HepG2 (cell line): ENCODE measurements at regions not wholly inside any gene's neighbourhood (a gene's known extent, or its start where the extent isn't known, plus 50 kb on each side); places are given as distances from the start of the nearest gene placed in this dataset.

Experiments
- ATAC-seq: fragments of 200-7000 bp; cut with Tn5 transposase; 3 replicates; pipeline ENCODE4 v1.9.1; 2020; ENCODE audit warnings: mild to moderate bottlenecking, moderate library complexity
- BruUV-seq: library from RNA; stranded (reverse); fragments of 400-500 nt; replicated peaks from 2 replicates; lab custom pipeline; 2021; lab: Mats Ljungman, UMichigan
- CTCF ChIA-PET: fragments of 300-600 bp; formaldehyde crosslinking; extraction: SDS; loops from one replicate; lab custom pipeline; 2021; ENCODE audit warnings: low total read pairs, inconsistent platforms, low intra/inter-chr PET ratio; lab: Yijun Ruan, JAX
- POLR2A ChIA-PET: fragments of 350-600 bp; sonication (Branson Sonifier 250); formaldehyde crosslinking; loops from one replicate; lab custom pipeline; 2020; ENCODE audit warnings: antibody characterized with exemption, inconsistent platforms; lab: Yijun Ruan, JAX
- DNase-seq: peaks from one replicate; pipeline ENCODE4 v3.0.0-alpha.2; 2015; ENCODE audit warnings: low spot score
- FAIRE-seq: peaks from 3 replicates; lab custom pipeline; 2011; peaks lifted over from hg19 to GRCh38; lab: Jason Lieb, UNC
- H2AFZ ChIP-seq: one replicate; pipeline ENCODE4 v1.6.1; 2011; ENCODE audit warnings: low read length, inconsistent platforms
- H3K27ac ChIP-seq: fragments of 300-600 bp; 3 replicates; pipeline ENCODE4 v1.8.0; 2011; ENCODE audit warnings: mixed run types, mild to moderate bottlenecking, mixed read lengths, low read length, inconsistent platforms; ENCODE audit not compliant: insufficient read depth; ENCODE audit errors: extremely low read length
- H3K27me3 ChIP-seq, 2 experiments: fragments of 200-600 bp in 1 of 2; 2 replicates in 1 of 2; 3 replicates in 1 of 2; pipeline versions ENCODE4 v1.6.0 to v1.8.0; 2011; ENCODE audit warnings: low read length in 2 of 2, mild to moderate bottlenecking in 2 of 2, moderate library complexity in 2 of 2, inconsistent platforms in 1 of 2; ENCODE audit not compliant: insufficient read depth in 2 of 2, control insufficient read depth in 1 of 2
- H3K36me3 ChIP-seq, 2 experiments: fragments of 200-600 bp in 1 of 2; replicated peaks in 1 of 2; 2 replicates in 1 of 2; 3 replicates in 1 of 2; pipeline versions ENCODE4 v1.5.1 to v1.8.0; 2011; ENCODE audit warnings: low read length in 2 of 2, inconsistent platforms in 1 of 2; ENCODE audit not compliant: insufficient read depth in 2 of 2, control insufficient read depth in 1 of 2
- H3K4me1 ChIP-seq: 2 replicates; pipeline ENCODE4 v1.5.1; 2012; ENCODE audit warnings: low read length, inconsistent platforms; ENCODE audit not compliant: insufficient read depth
- H3K4me2 ChIP-seq: 2 replicates; pipeline ENCODE4 v1.6.0; 2011; ENCODE audit warnings: low read depth, low read length, inconsistent platforms
- H3K4me3 ChIP-seq, 3 experiments: fragments of 200-600 bp in 1 of 3; sonication (generic), shearing (Covaris generic) in 1 of 3; replicated peaks in 1 of 3; 2 replicates each; pipeline ENCODE4 v1.5.1; 2011 to 2016; ENCODE audit warnings: low read length in 3 of 3, inconsistent platforms in 2 of 3, low read depth in 2 of 3, mild to moderate bottlenecking in 2 of 3, control low read depth in 1 of 3, mixed read lengths in 1 of 3; ENCODE audit not compliant: insufficient read depth in 1 of 3
- H3K79me2 ChIP-seq: one replicate; pipeline ENCODE4 v1.6.1; 2011; ENCODE audit warnings: low read length, inconsistent platforms; ENCODE audit not compliant: insufficient read depth
- H3K9ac ChIP-seq: 2 replicates; pipeline ENCODE4 v1.6.0; 2011; ENCODE audit warnings: mild to moderate bottlenecking, low read depth, low read length, inconsistent platforms; ENCODE audit not compliant: insufficient read depth
- H3K9me3 ChIP-seq: 2 replicates; pipeline ENCODE4 v1.5.1; 2012; ENCODE audit warnings: mild to moderate bottlenecking, low read length
- H4K20me1 ChIP-seq: 2 replicates; pipeline ENCODE4 v1.6.0; 2011; ENCODE audit warnings: inconsistent platforms, mild to moderate bottlenecking, low read length, moderate library complexity; ENCODE audit not compliant: insufficient read depth
- ARHGAP35 ChIP-seq: sonication (generic); formaldehyde crosslinking; IDR thresholded peaks from 2 replicates; pipeline ENCODE4 v1.9.0; 2022; ENCODE audit warnings: mild to moderate bottlenecking, inconsistent platforms, moderate library complexity, missing genetic modification reagents, borderline replicate concordance
- ATF6 ChIP-seq: sonication (generic); formaldehyde crosslinking; conservative IDR thresholded peaks from 2 replicates; pipeline ENCODE4 v1.4.0; 2020; ENCODE audit warnings: missing genetic modification reagents
- HES4 ChIP-seq: sonication (generic); formaldehyde crosslinking; IDR thresholded peaks from 2 replicates; pipeline ENCODE4 v1.9.0; 2021; ENCODE audit warnings: mild to moderate bottlenecking, missing genetic modification reagents, borderline replicate concordance
- STAT6 ChIP-seq: sonication (generic); formaldehyde crosslinking; IDR thresholded peaks from 2 replicates; pipeline ENCODE4 v1.4.0; 2020; ENCODE audit warnings: missing genetic modification reagents, mild to moderate bottlenecking, borderline replicate concordance
- TBX3 ChIP-seq: fragments of 450-650 bp; IDR thresholded peaks from 2 replicates; pipeline ENCODE4 v1.6.1; 2017; ENCODE audit warnings: antibody characterized with exemption, mild to moderate bottlenecking, inconsistent platforms, borderline replicate concordance
- TCF12 ChIP-seq, 2 experiments: fragments of 450-650 bp in 1 of 2; sonication (generic) in 1 of 2; formaldehyde crosslinking in 1 of 2; IDR thresholded peaks; 2 replicates each; pipeline versions ENCODE4 v1.6.1 to v1.8.0; 2017 to 2022; ENCODE audit warnings: antibody characterized with exemption in 1 of 2, mild to moderate bottlenecking in 1 of 2, missing genetic modification reagents in 1 of 2, moderate library complexity in 1 of 2
- ZMAT5 ChIP-seq: sonication (generic); formaldehyde crosslinking; IDR thresholded peaks from 2 replicates; pipeline ENCODE4 v1.5.0; 2020; ENCODE audit warnings: mild to moderate bottlenecking, low read depth, missing genetic modification reagents, borderline replicate concordance
- ZNF354B ChIP-seq: sonication (generic); formaldehyde crosslinking; IDR thresholded peaks from 2 replicates; pipeline ENCODE4 v1.8.0; 2022; ENCODE audit warnings: mild to moderate bottlenecking, missing genetic modification reagents
- ZNF75D ChIP-seq: sonication (generic); formaldehyde crosslinking; IDR thresholded peaks from 2 replicates; pipeline ENCODE4 v1.8.1; 2023; ENCODE audit warnings: missing genetic modification reagents, mild to moderate bottlenecking, borderline replicate concordance
- ZNF777 ChIP-seq: sonication (generic); formaldehyde crosslinking; IDR thresholded peaks from 2 replicates; pipeline ENCODE4 v1.4.0; 2020; ENCODE audit warnings: missing genetic modification reagents
- ZSCAN5A ChIP-seq: sonication (generic); formaldehyde crosslinking; IDR thresholded peaks from 2 replicates; pipeline ENCODE4 v1.8.0; 2022; ENCODE audit warnings: mild to moderate bottlenecking, missing genetic modification reagents, borderline replicate concordance
- WGBS: methylation state at CpG from one replicate; pipeline ENCODE4 v1.1.6; 2017; ENCODE audit warnings: low lambda C conversion rate; 5-methylcytosine and 5-hydroxymethylcytosine counted together
- in situ Hi-C: cut with HindIII; loops from 2 replicates; pipeline ENCODE4 v1.10.0; 2017; ENCODE audit warnings: low pct_unique_long_range_greater_than_20kb; ENCODE audit not compliant: extremely low pct_ligation_motif_present
- intact Hi-C: fragments of 100-400 bp; cut with micrococcal nuclease; formaldehyde crosslinking; loops from one replicate; pipeline ENCODE4 v1.10.0; 2022; ENCODE audit not compliant: unreplicated experiment

GRCh38 chr10:120067427-120067826 lies 174.9 kb downstream of the SEC23IP start:
- Histone ChIP-seq H3K9ac (no peak overlapping the region), H3K27me3 (peaks cover 0 to 12% of the 10 kb centered on the region in 2 experiments; a peak in 2 of 5 replicates)
- ATAC-seq, result no peak
- no TSS peak for BruUV-seq
- TF ChIP-seq ZNF354B (CRISPR knock-in tag) (no peak), TBX3 (no peak), ATF6 (no peak), ZNF75D (CRISPR knock-in tag) (no peak), ARHGAP35 (CRISPR knock-in tag) (no peak), ZMAT5 (CRISPR knock-in tag) (no peak), ZSCAN5A (CRISPR knock-in tag) (no peak), STAT6 (CRISPR knock-in tag) (no peak), TCF12 (IDR thresholded peaks at IDR 0.05) (no peak), TCF12 (CRISPR knock-in tag; IDR thresholded peaks at IDR 0.05) (no peak), ZNF777 (CRISPR knock-in tag) (no peak), HES4 (CRISPR knock-in tag) (no peak)
- TF ChIP-seq, all 625 proteins: peak for 0
- ChIA-PET POLR2A (no interaction called here), CTCF (no interaction called here)
- no peak for DNase-seq
- WGBS, result 17% methylated on average over 2 of the region's 2 CpGs
- Histone ChIP-seq H3K4me3 (no peak overlapping the region), H4K20me1 (no peaks in the 10 kb centered on the region), H2AFZ (no peak overlapping the region), H3K4me2 (no peak overlapping the region), H3K79me2 (no peaks in the 10 kb centered on the region), H3K4me1 (no peaks in the 10 kb centered on the region), H3K36me3 (no peaks in the 10 kb centered on the region), H3K27ac (no peak overlapping the region), H3K9me3 (no peaks in the 10 kb centered on the region)
- in situ Hi-C loops, result no loop called here
- no peak for FAIRE-seq
- intact Hi-C loops, result no loop called here
